HEK293T (cell line): ENCODE measurements at regions not wholly inside any gene's neighbourhood (a gene's known extent, or its start where the extent isn't known, plus 50 kb on each side); places are given as distances from the start of the nearest gene placed in this dataset.

Source experiments
- ARNT ChIP-seq: fragments of 450-650 bp; IDR thresholded peaks from 2 replicates; pipeline ENCODE4 v1.6.1; 2017; ENCODE audit warnings: mild to moderate bottlenecking
- BHLHE40 ChIP-seq: fragments of 450-650 bp; IDR thresholded peaks from 2 replicates; pipeline ENCODE4 v1.6.1; 2016; ENCODE audit warnings: mild to moderate bottlenecking, moderate library complexity, borderline replicate concordance
- CTBP1 ChIP-seq: fragments of 450-650 bp; IDR thresholded peaks from 2 replicates; pipeline ENCODE4 v1.6.1; 2016; ENCODE audit warnings: borderline replicate concordance
- ELF4 ChIP-seq: fragments of 450-650 bp; IDR thresholded peaks from 2 replicates; pipeline ENCODE4 v1.6.1; 2017; ENCODE audit warnings: antibody characterized with exemption
- FOXA1 ChIP-seq: fragments of 450-650 bp; IDR thresholded peaks from 2 replicates; pipeline ENCODE4 v1.6.1; 2016; ENCODE audit warnings: mild to moderate bottlenecking
- FOXK2 ChIP-seq: fragments of 450-650 bp; IDR thresholded peaks from 2 replicates; pipeline ENCODE4 v1.6.1; 2016; ENCODE audit warnings: mild to moderate bottlenecking
- FOXM1 ChIP-seq: fragments of 450-650 bp; IDR thresholded peaks from 2 replicates; pipeline ENCODE4 v1.6.1; 2017; ENCODE audit warnings: mild to moderate bottlenecking, borderline replicate concordance
- HDGF ChIP-seq: fragments of 450-650 bp; IDR thresholded peaks from 2 replicates; pipeline ENCODE4 v1.6.1; 2017; ENCODE audit warnings: antibody characterized with exemption, borderline replicate concordance
- L3MBTL2 ChIP-seq: fragments of 450-650 bp; conservative IDR thresholded peaks from 2 replicates; pipeline ENCODE4 v1.6.1; 2016; ENCODE audit warnings: mild to moderate bottlenecking
- NFRKB ChIP-seq: fragments of 450-650 bp; IDR thresholded peaks from 2 replicates; pipeline ENCODE4 v1.6.1; 2016; ENCODE audit warnings: mild to moderate bottlenecking, moderate library complexity
- SP1 ChIP-seq: fragments of 450-650 bp; IDR thresholded peaks from 2 replicates; pipeline ENCODE4 v1.6.1; 2017
- SUZ12 ChIP-seq: fragments of 450-650 bp; IDR thresholded peaks from 2 replicates; pipeline ENCODE4 v1.6.1; 2016; ENCODE audit warnings: mild to moderate bottlenecking
- TARDBP ChIP-seq: fragments of 450-650 bp; IDR thresholded peaks from 2 replicates; pipeline ENCODE4 v1.6.1; 2016
- TF ChIP-seq, protein P1 (sequence below): fragments of 450-650 bp; IDR thresholded peaks from 2 replicates; pipeline ENCODE4 v1.6.1; 2016

DNA sequence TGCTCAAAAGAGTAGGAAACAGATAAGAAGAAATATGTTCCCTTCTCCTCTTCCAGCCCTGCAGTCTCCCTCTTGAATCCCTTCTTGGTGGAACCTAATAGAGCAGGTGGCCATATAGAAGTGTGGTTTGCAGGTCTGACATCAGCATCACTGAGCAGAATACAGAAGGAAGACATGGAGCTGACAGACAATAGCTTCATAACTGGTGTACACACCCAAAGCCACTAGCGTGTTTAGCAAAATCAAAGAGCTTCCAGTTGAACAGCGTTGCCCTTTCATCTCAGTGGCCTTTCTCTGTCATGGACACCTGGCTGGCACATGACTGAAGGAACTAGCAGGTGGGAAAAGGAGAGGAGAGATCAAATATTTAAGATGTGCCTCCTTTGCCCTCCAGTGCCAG, 245.5 kb downstream of the BAMBI start:
- no peak for TF ChIP-seq SP1
- TF ChIP-seq BHLHE40: no peak
- TF ChIP-seq TARDBP: no peak
- TF ChIP-seq CTBP1: no peak
- TF ChIP-seq, protein P1, sequence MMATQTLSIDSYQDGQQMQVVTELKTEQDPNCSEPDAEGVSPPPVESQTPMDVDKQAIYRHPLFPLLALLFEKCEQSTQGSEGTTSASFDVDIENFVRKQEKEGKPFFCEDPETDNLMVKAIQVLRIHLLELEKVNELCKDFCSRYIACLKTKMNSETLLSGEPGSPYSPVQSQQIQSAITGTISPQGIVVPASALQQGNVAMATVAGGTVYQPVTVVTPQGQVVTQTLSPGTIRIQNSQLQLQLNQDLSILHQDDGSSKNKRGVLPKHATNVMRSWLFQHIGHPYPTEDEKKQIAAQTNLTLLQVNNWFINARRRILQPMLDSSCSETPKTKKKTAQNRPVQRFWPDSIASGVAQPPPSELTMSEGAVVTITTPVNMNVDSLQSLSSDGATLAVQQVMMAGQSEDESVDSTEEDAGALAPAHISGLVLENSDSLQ: no peak
- TF ChIP-seq L3MBTL2: no peak
- TF ChIP-seq SUZ12: no peak
- no peak for TF ChIP-seq ARNT
- no peak for TF ChIP-seq FOXM1
- no peak for TF ChIP-seq ELF4
- no peak for TF ChIP-seq FOXK2
- no peak for TF ChIP-seq HDGF
- TF ChIP-seq NFRKB: no peak
- TF ChIP-seq FOXA1: no peak
